ENCODE measurements at regions not wholly inside any gene's neighbourhood (a gene's known extent, or its start where the extent isn't known, plus 50 kb on each side); places are given as distances from the start of the nearest gene placed in this dataset.

- Histone ChIP-seq H3K27me3 (no peaks in the 10 kb centered on the region), H3K36me3 (no peaks in the 10 kb centered on the region), H3K9me3 (ENCODE audit: low read depth) (no peaks in the 10 kb centered on the region), H3K4me1 (ENCODE audit: low read depth) (no peaks in the 10 kb centered on the region), H3K4me3 (no peak overlapping the region), H3K27ac (no peak overlapping the region)
- no peak for DNase-seq (ENCODE audit: low read depth in 1 of 2, low spot score in 1 of 2)
- TF ChIP-seq, protein P1, sequence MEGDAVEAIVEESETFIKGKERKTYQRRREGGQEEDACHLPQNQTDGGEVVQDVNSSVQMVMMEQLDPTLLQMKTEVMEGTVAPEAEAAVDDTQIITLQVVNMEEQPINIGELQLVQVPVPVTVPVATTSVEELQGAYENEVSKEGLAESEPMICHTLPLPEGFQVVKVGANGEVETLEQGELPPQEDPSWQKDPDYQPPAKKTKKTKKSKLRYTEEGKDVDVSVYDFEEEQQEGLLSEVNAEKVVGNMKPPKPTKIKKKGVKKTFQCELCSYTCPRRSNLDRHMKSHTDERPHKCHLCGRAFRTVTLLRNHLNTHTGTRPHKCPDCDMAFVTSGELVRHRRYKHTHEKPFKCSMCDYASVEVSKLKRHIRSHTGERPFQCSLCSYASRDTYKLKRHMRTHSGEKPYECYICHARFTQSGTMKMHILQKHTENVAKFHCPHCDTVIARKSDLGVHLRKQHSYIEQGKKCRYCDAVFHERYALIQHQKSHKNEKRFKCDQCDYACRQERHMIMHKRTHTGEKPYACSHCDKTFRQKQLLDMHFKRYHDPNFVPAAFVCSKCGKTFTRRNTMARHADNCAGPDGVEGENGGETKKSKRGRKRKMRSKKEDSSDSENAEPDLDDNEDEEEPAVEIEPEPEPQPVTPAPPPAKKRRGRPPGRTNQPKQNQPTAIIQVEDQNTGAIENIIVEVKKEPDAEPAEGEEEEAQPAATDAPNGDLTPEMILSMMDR (IDR thresholded peaks at IDR 0.05; ENCODE audit: low read depth, low read length): no peak
Observed at GRCh38 chr18:71902482-71902881, 641.7 kb downstream of the CBLN2 start.

DNA sequence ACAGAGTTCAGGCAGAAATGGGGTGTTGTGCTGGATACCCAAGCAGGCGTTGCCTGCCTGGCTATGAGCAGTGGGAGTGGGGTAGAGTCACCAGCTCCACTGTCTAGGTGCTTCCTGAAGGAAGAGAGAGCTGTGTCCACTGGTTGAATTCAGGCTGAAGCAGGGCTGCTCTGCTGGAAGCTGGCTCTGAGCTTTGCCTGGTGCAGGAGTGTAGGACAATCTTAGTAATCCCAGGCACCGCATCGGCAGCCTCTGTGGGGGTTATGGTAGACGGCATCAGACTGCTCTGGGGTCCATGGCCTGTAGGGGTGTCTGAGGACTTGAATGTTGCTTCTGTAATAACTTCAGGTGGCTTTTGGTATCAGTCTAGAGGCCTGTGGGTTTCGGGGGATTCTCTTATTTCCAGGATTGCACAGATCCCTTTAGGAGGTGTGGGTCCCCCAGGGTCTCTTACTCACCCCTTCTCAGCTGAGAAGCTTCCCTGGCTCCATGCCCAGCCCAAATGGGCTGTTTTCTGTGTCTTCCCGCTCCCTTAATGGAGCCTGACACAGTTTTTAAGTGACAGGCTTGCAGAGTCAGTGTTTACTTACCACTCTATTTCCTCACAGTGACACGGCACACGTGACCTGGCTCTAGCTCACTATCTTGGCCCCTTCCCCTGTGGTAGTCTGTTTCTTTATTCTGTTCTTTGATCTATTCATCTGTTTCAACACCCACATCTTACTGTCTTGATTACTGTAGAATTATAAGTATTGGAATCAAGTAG lies 644.3 kb downstream of the CBLN2 start:
- Histone ChIP-seq H3K27me3 (no peaks in the 10 kb centered on the region), H3K9me3 (ENCODE audit: low read depth) (no peaks in the 10 kb centered on the region), H3K36me3 (no peaks in the 10 kb centered on the region), H3K4me1 (ENCODE audit: low read depth) (no peaks in the 10 kb centered on the region), H3K4me3 (no peak overlapping the region), H3K27ac (no peak overlapping the region)
- peak in 1 of 2 donors; percentile 5 for DNase-seq (ENCODE audit: low read depth in 1 of 2, low spot score in 1 of 2)
- TF ChIP-seq, protein P1 (IDR thresholded peaks at IDR 0.05; ENCODE audit: low read depth, low read length): no peak

DNA sequence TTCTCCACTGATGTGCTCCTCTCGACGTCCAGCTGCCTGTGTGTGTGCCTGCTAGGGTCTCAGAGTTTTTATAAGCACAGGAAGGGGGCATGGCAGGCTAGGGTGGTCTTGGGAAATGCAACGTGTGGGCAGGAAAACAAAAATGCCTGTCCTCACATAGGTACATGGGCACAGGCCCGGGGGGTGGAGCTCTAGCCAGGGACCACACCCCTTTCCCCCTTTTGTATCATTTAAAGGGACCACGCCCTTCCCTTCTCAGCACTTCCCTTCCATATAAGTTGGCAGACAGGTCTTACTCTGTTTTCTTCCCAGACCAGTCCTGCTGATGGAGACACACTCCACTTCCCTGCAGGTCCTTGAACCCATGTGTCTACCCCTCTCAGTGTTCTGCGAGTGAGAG lies 645.0 kb downstream of the CBLN2 start:
- Histone ChIP-seq H3K4me1 (ENCODE audit: low read depth) (no peaks in the 10 kb centered on the region), H3K36me3 (no peaks in the 10 kb centered on the region), H3K4me3 (no peak overlapping the region), H3K9me3 (ENCODE audit: low read depth) (no peaks in the 10 kb centered on the region), H3K27me3 (no peaks in the 10 kb centered on the region), H3K27ac (no peak overlapping the region)
- DNase-seq (ENCODE audit: low read depth in 1 of 2, low spot score in 1 of 2): no peak
- TF ChIP-seq, protein P1 (IDR thresholded peaks at IDR 0.05; ENCODE audit: low read depth, low read length): no peak

- Histone ChIP-seq H3K27ac (no peak overlapping the region), H3K4me3 (no peak overlapping the region), H3K36me3 (no peaks in the 10 kb centered on the region), H3K27me3 (no peaks in the 10 kb centered on the region), H3K4me1 (ENCODE audit: low read depth) (no peaks in the 10 kb centered on the region), H3K9me3 (ENCODE audit: low read depth) (no peaks in the 10 kb centered on the region)
- TF ChIP-seq, protein P1 (IDR thresholded peaks at IDR 0.05; ENCODE audit: low read depth, low read length): no peak
- DNase-seq (ENCODE audit: low read depth in 1 of 2, low spot score in 1 of 2): no peak
Observed at GRCh38 chr18:71887509-71887908, 656.6 kb downstream of the CBLN2 start.

- Histone ChIP-seq H3K27me3 (no peaks in the 10 kb centered on the region), H3K36me3 (no peaks in the 10 kb centered on the region), H3K4me1 (ENCODE audit: low read depth) (no peaks in the 10 kb centered on the region), H3K4me3 (no peak overlapping the region), H3K27ac (no peak overlapping the region), H3K9me3 (ENCODE audit: low read depth) (no peaks in the 10 kb centered on the region)
- TF ChIP-seq, protein P1 (IDR thresholded peaks at IDR 0.05; ENCODE audit: low read depth, low read length): no peak
- no peak for DNase-seq (ENCODE audit: low read depth in 1 of 2, low spot score in 1 of 2)
Observed at GRCh38 chr18:71878226-71878625, 665.9 kb downstream of the CBLN2 start.

All from cardiac muscle cell (in vitro differentiated cells and primary cell).